GM19043 (cell line): ENCODE measurements at regions not wholly inside any gene's neighbourhood (a gene's known extent, or its start where the extent isn't known, plus 50 kb on each side); places are given as distances from the start of the nearest gene placed in this dataset.
"Not testable (repeated sequence)": the region's sequence is repeated elsewhere in the genome, so short reads cannot be mapped to it uniquely, and the experiment has no call there.

Experiments
- ATAC-seq: cut with Tn5 transposase; IDR thresholded peaks from one replicate; pipeline ENCODE4 v1.9.1; 2021; ENCODE audit warnings: low read depth; ENCODE audit not compliant: unreplicated experiment

DNA sequence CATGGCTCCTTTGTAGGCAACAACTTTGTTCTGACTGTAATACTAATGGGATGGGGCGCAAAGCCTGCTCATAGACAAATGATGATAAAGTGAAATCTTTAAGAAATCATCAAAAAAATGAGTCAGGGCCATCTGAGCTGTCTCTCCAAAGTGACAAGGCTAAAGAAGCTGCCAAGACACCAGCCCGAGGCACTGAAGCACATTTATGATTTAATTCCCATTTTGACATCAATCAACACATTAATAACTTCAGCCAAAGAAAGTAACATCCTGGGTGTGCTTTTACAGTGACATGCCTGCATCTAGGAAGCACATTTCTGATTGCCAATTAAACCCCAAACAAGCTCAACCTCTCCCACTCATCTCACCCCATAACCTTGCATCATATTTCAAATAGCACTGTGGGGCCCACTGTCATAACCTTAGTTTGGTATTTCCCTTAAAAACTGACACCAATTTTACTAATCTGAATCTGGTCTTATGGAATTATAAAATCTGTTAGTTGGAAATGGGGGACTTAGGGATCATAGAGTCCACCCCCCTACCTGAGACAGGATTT is 676.6 kb downstream of the TOX3 start:
- ATAC-seq = no peak

DNA sequence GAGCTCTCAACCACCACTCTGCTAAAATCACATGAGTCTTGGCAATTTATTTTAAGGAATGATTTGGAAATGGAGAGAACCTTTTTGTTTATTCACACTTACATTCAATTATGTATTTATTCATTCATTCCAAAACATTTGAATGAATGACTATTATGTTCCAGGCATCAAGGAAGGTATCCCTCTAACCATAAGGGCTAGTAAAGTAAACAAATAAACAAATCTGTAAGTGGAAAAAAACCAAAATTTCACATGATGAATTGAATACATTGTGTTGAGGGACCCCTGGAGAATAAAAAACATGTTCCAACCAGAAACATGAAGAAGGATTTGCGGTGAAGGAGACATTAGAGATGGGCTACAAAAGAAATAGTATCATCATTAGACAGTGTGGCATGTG is 677.8 kb downstream of the TOX3 start:
- no peak for ATAC-seq

DNA sequence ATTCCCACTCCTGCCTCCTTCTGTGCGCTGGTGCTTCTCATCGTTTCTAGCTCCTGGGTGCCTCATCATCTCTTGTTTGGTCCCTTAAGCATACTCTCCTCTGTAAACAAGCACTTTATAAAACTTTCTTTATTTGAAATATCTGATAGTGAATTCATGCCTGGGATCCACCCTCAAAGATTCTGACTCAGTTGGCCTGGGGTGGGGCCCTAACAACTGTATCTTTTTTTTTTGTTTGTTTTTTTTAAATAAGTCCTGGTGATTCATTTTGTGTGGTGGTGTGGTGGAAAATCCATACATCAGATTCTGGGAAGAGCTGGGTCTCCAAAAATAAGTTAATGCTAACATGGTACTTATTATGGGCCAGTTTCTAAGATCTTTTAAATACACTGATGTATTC is 678.3 kb downstream of the TOX3 start:
- no peak for ATAC-seq

DNA sequence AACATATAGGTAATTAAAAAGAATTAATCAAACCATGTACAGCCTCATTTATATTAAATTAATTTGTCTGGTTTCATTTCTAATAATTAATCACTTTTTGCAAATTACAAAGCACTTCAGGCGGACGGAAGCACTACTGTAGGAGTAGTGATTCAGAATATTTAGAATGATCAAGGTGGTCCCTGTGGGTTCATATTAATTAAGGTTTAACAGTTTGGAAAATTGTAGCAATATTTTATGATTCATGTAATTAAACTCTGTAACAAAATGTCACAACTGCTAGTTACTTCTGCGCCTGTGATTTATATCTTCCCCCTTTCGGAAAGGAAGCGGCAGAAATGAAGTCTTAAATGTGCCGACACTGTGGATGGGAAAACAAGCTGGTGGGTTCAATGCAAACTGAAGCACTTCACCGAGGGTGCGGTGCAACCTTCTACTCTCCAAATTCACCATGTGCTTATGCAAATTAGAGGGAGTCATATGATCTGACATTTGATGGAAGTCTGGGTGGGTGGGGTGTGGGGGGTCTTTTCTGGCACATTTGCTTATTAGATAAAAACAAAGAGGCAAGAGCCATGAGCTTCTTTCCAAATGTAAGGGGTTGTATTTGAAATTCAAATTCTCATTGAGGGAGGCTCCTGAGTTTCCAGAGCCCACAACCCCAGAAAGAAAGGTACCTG is 679.4 kb downstream of the TOX3 start:
- no peak for ATAC-seq

DNA sequence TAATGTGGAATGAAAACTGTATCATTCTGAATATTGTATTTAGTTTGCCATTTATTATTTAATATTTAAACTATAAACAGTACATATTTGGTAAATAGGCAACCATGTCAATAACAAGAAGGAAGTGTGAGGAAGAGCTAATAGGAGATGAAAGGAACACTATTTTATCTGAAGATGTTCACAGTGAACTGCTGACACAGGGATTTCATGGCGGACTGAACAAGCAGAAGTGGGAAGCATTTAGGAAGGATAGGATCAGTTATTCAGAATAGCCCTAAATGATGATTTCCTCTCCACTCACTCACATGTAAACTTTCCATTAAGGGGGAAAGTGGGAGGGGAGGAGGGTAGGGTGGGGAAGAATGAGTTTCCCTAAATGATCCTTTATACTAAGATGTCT is 682.4 kb downstream of the TOX3 start:
- ATAC-seq = no peak

DNA sequence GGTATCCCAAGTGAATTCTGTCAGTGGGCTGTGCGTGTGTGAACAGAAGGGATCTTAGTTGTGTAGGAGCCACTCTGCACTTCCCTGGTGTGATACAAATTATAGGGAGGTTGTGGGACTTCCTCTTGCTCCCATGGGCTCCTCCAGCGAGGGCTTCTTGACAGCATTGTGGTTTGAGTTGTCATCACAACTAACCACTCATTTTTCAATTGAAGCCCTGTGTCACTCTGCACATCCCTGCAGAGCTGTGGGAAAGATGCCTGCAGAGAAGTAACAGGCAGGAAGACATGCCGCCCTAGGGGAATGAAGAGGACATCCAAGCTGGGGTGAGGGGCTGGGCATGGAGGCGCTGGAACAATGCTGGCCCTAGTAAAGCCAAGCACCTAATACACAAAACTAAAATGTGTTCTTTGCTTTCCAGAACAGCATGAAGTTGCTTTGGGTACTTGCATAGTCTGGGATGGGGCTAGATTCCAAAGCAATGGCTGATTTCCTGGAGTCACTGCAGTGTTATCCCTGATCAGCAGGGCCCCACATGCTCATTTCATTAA is 692.5 kb downstream of the TOX3 start:
- no peak for ATAC-seq

DNA sequence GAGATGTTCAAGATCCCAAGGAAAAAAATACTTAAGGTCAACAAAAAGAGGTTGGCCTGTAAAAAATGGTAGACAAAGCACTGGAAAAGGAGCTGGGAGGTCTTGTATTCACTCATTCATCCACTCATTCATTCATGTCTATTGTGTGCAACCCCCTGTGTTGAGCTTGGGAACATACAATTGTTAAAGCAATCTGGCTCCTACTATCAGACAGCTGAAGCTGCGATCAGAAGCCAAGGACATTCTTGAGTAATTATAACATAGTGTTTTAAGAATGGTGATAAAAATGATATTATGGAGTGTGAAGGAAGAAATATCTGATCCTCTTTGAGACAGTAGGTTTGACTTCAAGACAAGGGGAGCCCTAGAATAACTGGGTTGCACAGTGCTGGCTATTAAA is 693.4 kb downstream of the TOX3 start:
- no peak for ATAC-seq

DNA sequence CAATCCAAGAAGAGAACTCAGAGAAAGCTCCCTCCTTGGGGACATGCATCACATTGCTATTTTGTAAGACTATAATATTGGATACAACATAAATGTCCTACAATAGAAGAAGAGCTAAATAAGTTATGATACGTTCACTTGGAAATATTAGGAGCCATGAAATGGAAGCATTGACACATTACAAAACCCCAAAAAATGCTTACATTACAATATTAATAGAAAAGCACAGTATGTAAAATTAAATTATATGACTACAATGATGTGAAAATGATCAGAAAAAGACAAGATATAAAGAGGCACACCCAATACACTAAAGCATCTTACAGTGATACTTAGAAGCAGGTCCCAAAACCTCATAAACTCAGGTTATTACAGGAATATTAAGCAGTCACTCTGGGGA is 694.1 kb downstream of the TOX3 start:
- no peak for ATAC-seq

DNA sequence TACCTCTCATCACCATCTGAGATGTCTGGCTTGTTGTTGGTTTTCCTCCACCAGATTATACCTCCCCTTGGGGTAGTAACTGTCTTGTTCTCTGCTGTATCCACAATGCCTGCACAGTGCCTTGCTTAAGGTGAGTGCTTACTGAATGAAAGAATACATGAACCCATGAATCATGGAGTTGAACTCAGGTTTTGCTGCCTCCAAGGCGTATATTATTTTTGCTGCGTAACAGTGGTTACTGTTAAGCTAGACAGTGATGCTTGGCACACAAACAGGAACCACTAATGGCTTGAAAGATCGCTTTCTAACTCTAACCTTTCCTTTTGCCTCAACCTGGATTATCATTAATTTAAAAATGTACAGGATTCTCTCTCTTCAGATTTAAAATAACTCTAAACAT is 695.8 kb downstream of the TOX3 start:
- no peak for ATAC-seq

DNA sequence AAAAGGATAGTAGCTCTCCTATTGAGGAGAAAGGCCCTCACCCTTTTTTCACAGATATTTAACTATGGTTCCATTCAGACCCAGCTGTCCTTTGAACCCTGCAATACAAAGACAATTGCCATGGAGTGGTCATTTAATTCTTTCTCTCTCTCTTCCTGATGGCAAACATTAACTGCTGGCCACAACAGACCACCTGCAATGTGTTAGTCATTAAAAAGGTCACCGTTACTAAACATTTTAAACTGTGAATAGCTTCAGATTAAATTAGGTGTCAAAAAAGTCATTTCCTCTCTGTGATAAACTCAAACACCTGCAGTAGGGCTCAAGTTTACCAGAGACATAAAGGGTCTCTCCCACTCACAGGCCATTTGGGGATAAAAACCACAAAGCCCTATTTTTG is 697.2 kb downstream of the TOX3 start:
- no peak for ATAC-seq

DNA sequence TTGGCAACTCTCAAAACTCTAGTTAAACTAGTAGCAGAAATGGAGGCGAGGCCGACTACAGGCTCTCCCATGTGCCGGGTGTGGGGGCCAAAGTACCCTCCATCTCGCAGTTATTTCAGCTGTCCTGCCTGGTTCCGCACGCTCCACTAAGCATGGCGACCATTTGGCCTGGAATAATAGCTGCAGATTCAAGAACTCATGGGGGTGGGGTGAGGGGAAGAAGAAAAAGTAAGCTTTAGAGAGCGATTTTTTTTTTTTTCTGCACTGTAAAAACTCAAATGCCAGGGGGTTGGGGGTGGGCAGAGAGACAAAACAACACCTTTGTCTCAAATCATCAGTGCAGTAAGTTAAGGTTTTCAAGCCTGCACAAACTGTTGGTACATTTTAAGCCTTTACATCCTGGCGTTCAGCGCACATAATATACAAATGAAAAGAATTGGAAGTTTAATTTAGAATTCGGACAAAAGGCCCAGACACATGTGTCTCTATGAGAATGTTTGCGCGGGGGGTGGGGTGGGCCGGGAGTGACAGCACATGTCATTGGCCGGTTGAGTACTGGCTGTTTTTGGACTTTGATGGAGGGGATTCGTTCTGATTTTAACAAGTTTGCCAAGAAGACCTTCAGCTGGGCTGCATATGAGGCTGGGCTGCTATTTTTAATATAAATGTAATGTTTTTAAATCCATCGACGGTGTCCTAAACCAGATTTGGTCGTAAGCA is 694.7 kb upstream of the SALL1 start:
- ATAC-seq = no peak

DNA sequence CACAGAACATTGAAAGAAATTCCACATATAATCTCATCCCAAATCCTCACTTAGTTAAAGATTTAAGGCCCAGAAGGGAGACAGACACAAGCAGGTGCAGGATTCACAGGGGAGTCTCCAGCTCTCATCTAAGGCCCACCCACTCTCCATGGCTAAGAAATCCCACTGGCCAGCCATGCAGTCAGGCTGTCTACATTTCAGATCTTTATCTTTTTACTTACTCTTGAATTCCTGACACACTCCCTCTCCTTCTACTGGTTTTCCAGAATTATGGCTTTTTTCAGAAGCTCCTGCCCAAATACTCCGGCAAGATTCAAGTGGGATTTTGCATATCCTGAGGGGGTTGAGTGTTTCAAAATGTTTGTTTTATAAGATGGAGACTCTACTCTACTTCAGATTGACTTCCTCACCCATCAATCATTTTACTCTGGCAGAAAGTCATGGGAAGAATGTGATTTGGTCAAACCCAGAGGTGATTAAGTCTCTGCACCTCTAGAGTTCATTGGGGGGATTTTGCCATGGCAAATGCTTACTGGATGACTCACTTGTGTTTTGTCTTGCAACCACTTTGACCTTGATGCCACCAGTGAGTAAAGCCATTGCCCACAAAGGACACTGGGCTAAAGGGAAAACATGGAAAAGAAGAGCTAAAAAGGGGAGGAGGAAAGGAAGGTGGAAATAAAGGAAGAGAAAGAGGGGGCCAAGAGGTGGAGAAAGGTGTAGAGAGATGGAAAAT is 688.8 kb upstream of the SALL1 start:
- no peak for ATAC-seq

DNA sequence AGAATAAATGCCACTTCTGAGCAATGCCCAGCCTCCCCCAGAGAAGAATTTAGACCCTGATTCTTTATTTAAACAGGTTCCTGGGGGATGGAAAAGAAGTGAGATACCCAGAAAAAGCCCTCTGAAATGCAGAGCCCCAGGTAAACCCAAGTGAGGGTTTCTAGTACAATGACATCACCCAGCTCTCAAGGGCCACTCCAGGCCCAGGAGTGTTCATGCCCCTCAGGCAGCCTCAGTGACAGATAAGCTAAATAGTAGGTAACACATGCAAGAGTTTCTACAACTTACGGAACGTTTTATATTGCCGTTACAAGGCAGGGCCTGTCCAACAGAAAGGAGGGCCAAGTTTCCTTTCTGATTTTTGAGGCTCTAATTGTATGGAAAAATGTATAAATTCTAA is 683.7 kb upstream of the SALL1 start:
- no peak for ATAC-seq

DNA sequence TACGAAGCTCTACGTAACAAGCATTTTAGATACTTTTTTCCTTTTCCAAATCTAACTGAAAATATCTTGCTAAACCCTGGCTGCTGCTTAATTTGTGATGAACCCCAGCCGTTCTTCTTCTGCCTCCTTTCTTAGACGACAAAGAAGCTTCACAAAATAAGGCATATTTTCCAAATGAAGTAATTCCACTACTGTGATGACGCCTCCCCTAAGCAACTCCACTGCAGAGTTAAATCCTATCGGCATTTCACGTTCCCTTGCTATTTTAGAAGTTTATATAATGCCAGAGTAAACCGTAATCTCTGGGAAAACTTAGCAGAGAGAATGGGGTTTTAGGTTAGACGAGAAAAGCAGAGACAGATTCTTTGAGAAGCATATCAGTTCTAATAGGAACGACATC is 683.1 kb upstream of the SALL1 start:
- ATAC-seq = no peak

DNA sequence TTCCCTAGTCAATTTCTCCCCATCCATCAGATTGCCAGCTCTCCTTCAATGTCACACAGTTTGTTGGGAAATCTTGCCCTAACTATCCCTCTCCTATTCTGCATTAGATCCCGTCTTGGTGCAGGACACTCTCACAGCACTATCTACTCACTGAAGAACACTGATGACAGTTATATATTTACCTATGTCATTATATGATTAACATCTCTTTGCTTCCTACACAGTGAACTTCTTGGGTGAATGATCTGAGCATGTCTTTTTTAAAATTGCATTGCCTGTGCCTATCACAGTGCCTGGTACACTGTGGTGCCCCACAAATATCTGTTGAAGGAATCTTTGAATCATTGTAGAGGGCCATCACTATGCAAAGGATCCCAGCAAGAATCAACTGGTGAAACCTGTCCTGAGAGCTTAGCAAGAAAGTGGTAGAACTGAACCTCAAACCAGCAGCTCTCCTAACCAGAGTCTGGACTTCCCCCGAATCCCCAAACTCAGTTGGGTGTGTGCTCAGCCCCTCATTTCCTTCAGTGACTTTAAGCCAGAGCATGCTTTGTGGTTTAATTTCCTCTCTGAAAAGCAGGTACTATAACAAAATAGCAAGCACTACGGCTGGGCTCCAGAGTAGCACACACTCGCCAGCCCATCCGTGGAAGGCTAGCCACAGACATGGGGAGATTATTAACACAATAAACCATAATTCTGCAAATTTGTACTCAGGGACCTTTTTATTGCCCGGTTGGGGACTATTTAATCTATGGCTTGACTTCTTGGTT is 680.7 kb upstream of the SALL1 start:
- no peak for ATAC-seq

DNA sequence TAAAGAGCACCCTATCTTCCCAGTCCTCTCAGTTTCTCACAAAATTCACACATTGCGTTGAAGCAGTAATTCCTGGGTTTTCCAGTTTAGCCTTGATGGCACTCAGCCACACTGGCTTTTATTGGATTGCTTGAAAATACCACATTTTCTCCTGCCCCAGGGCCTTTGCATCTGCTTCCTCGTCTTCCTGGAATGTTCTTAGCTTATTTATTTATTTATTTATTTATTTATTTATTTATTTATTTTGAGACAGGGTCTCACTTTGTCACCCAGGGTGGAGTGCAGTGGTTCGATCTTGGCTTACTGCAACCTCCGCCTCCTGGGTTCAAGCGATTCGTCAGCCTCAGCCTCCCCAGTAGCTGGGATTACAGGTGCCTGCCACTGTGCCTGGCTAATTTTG is 680.0 kb upstream of the SALL1 start:
- not testable (repeated sequence) for ATAC-seq

DNA sequence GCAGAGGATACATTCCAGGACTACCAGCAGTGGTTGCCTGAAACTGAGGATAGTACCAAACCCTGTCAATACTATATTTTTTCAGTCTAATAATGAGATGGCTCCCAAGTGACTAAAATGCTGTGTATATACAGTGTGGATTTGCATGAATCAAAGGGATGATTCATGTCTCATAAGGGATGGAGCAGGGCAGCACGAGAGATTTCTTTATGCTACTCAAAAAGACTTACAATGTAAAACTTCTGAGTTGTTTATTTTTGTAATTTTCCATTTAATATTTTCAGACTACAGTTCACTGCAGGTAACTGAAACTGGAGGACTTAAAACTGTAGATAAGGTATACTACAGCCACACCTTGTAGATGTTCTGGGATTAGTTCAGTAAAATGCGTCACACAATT is 674.7 kb upstream of the SALL1 start:
- ATAC-seq = no peak

DNA sequence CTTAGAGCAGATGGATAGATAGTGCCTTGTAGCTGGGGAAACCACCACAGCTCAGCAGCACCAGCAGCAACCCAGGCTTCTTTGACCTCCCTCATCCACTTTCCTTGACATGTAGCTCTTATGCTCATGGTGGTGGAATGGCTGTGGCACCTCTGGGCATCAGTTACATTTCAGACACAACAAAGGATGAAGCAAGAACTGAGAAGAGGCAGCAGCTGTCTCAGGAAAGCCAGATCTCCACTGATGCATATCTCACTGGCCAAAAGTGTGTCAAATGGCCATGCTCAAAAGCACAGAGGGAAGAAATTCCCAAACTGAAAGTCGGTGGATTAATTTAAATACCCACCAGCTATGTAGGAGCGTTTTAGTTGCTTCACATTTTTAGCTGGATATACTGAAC is 671.4 kb upstream of the SALL1 start:
- ATAC-seq = no peak

DNA sequence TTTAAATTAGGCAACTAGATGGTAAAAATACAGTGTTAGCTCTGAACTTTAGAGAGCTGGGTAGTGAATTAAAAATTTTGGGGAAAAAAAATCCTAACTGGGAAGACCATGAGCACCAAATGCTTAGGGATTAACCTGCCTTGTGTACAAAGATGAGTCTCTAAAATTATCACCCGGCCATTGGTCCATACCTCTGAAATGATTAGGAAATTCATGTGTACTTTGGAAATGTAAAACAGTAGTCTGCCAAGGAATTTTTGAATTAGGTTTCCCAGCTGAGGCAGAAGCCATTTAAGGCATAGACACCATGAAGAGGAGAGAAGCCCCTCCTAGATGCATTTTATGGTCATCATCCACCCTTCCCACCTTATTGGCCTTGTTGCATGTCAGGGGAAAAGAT is 670.5 kb upstream of the SALL1 start:
- ATAC-seq = no peak

DNA sequence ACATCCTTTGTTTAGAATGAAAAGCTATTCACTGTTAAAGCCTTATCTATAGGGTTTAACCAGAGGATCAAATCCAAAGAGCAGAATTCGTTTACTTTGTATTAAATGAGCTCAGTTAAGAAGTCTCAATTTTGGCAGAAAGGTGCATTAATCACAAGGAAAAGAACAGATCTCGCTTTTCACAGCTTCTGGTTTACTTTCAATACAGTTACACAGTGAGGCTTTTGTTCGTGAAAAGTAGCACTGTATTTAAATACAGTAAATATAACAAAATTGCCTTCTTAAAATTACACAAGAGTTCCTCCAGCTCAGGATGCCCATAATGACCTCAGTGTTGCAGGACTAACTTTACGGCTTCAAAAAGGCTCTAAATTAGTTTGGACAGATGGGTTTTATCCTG is 669.1 kb upstream of the SALL1 start:
- ATAC-seq = no peak
